Fibroblast of skin of right biceps (primary cell): ENCODE measurements at regions not wholly inside any gene's neighbourhood (a gene's known extent, or its start where the extent isn't known, plus 50 kb on each side); places are given as distances from the start of the nearest gene placed in this dataset.

ENCODE experiments used
- DNase-seq: peaks from one replicate; pipeline ENCODE4 v3.0.0-alpha.2; 2013

DNA sequence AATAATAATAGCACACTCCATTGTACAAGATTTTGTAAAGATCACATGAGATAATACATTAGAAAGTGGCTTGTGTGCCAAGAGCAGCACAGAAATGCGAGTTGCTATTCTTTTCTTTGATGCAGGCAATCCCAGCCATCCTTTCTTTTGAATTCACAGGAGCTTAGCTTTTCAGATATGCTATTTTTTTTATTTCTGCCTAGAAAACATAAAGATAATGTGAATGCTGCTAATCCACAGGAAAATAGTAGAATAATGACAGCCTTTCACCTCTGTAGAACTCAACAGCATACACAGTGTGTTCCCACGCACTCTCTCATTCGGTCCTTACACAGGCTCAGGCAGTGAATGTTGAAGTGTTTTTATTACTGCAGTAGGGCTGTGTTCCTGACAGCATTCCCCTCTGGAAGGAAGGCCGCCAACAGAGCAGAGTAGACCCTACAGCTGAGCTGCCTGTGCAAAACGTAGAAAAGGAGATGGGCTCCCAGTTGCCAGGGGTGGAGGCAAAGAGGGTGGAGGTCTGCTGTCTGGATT lies 138.8 kb upstream of the TAPT1 start:
- DNase-seq: no peak

DNA sequence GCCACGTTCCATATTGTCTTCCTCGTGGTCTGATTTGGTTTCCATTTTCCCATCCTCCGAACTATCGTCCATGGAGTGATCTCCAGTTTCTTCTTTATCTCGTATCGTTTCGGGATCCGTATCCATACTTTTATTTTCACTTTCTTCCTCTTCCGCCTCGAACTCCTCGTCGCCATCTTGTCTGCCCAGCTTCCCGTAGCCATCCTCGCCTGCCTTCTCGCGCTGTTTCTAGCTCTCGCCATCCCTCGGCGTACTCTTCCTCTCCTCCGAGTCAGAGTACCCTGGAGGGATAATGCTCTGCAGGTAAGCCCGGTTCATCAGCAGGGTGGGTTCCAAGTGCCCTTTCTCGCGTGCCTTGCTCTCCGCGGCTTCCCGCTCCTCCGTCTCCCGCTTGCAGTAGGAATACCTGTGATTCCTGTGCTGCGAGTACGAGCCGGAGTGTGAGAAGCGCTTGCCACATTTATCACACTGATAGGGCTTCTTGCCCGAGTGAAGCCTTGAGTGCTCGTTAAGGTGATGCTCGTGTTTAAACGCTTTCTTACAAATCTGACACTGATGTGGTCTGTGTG lies 134.5 kb upstream of the TAPT1 start:
- DNase-seq: no peak

DNA sequence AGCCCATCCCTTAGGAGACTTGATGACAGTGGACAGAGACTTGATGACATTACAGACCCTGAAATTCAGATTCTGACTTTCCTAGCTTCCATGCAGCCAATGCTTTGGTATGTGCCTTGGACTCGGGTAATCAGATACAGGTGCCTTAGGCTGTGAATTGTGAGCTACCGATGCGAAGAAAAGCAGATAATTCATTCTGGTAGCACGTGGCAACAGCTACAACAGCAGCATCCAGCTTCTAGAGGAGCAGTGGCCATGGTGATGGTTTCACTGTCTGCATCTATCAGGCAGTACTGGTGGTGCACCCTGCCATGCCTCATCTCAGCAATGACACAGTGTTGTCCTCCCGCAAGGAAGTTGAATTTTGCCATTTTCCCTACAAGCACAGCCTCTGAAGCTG lies 126.9 kb upstream of the TAPT1 start:
- DNase-seq: no peak

DNA sequence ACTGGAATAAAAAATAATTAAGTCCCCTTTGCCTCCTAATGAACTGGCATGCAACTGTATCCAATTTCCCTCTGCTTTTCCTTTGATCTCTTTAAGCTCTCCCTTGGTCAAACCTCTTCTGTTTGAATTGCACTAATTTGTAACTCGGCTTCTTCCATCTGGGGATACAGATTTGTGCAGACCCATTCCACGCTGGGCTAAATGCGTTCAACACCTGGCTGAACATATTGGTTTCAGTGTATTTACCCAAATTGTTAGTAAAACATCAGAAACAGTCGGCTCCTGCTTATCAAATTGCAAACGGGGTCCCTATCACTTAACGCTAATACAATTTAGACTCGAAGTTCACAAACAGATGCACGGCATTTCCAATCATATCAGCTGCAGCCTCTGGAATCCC lies 124.9 kb upstream of the TAPT1 start:
- no peak for DNase-seq

DNA sequence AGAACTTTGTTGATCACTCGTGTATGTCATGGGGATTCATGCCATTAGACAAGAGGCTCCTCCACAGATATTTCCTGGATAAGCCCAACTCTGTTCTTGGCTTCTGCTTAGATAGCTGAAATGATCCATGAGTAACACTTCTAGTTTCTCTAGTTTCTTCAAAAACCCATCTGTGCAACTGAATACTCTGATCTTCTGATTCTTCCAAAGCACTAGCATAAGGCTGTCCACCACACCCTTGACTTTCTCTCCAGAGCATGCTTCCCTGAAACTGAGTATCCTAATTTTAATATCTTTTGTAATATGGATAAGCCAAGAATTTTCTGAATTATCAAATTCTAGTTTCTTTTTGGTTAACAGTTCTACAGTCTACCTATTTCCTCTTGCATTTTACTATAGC lies 118.6 kb upstream of the TAPT1 start:
- DNase-seq: no peak

DNA sequence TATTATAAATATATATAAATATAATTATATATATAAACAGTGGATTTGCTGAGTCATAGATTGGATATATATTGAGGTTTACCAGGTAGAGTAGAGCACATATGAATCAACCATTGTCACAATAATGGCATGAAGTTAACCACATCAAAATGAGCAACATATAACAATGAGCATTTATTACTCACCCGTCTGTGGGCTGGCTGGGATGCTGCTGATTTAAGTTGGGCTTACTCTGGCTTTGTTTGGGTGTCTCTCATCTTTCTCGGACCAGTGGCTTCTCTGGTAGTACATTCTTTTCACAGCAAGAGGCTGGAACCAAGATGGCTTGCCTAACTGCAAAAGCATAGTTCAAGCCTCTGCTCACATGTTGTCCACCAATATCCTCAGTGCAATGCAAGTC lies 111.7 kb upstream of the TAPT1 start:
- DNase-seq: peak; percentile 65

DNA sequence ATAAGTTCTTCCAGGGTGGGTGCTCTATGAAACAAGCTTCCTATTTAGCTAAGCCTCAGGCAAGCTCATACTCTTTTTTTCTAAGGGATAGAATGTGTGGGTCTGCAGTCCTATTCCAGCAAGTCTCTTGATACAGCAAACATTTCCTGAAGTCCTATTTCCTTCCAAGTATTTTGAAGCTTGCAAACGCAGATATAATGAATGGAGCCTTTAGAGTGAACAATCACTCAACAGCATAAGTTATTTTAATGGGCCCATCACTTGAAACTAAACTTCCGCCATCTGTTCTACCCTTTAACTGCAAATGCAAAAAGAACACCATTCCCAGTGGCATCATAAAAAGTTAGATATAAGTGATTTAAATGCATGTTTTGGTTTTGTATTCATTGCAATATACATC lies 108.3 kb upstream of the TAPT1 start:
- no peak for DNase-seq

DNA sequence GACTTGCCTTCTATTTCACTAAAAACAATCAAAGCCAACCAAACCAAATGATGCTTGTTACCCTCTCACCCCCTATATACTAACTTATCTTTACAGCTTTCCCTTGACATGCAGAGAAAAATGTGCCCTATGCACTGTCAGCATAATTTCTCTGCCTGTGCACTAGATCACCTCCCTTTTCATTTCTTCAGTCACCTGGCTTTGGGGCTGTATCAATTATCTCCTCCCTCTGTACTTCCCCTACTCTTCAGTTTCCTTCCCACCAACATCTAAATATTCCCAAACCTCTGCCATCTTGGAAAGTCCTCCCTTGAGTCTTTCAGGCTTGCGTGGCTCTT lies 103.5 kb upstream of the TAPT1 start:
- DNase-seq: no peak

DNA sequence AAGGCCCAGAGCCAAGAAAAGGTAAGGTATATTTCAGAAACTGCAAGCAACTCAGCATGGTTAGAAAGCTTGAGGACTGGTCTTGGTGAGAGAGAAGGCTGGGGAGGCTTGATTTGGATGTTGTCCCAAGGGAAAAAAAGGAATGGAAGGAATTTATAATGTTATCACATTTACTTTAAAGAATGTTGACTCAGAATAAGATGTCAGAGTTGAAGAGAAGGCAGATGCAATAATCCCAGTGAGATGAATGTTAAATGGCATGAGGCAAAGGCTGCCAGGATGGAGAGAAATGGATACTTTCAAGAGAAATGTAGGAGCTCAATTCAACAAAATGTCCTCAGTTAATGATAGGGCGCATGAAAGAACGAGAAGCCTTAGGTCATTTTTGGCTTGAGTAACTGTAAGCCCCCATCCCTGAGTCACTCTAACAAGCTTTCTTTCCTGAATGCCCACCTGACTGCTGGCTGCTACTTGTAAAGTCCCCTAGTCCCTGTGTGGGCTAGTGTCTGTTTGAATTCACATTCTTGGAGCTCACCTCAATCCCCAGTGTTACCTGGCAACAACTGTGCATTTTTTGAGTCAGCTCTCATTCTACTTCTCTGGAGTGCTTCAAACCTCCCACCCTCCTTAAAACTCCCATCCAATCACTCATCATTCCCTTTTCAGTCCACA lies 103.0 kb upstream of the TAPT1 start:
- peak; percentile 66 for DNase-seq

DNA sequence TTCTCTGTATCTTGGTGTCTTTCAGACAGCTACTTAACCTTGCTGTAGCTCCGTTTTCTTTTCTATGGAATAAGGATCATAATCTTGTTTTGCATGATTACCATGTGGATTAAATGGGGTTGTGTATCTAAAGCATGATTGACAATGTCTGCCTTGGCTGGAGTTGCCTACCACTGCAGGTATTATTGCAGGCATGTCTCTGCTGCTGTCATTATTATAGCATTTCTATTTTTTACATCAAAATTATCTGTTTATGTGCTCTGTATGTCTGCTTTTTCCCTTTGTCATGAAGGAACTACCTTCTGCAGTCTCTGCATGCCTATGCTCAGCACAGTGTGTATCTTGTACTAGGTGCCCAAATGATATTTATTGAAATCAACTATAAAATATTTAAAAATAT lies 95.9 kb upstream of the TAPT1 start:
- no peak for DNase-seq

DNA sequence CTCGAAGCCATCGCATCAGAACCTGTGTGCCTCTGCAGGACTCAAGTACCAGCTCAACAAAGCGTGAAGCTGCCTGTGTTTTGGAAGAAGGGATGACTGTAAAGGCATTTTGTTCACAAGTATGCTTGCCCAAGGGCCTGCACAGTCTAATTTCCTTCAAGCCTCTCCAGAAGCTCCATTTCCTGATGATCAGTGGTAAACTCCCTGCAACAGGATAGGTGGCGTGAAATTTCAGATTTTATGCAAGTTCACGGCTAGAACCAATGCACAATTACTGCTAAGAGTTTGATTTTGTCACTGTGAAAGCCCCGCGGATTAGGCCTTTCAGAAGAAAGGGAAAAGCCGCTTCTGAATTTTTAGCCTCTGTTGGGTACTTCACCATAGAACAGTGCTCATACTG lies 89.2 kb upstream of the TAPT1 start:
- no peak for DNase-seq

DNA sequence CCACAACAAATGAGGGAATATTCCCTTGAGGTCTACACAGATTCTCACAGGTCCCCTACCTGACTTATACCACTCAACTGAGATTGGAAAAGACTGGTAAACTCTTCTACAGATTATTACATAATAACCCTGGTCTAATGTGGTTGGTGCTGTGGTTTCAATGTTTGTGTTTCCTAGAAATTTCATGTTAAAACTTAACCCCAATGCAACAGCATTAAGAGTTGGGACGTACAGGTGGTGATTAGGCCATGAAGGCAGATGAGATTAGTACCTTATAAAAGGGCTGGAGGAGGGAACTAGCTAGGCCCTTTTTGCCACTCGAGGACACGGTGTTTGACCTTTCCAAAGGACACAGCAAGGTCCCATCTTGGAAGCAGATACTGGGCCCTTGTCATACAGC lies 84.3 kb upstream of the TAPT1 start:
- no peak for DNase-seq

DNA sequence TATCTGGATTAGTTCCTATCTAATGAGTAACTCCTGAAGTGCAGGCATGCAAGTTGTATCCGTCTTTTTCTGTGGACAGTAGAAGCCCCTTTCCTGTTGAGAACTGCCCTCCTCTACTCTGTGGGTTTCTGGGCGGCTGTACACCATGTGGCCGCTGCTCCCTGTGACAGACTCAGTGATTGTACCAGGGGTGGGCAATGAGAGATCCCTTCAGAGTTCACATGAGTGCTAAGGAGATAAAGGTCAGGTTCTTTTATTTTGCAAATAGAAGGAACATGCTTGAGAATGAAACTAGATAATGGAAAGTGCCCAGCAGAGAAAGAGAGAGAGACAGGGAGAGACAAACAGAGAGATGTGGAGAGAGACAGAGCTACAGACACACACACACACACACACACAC lies 76.4 kb upstream of the TAPT1 start:
- DNase-seq: no peak

DNA sequence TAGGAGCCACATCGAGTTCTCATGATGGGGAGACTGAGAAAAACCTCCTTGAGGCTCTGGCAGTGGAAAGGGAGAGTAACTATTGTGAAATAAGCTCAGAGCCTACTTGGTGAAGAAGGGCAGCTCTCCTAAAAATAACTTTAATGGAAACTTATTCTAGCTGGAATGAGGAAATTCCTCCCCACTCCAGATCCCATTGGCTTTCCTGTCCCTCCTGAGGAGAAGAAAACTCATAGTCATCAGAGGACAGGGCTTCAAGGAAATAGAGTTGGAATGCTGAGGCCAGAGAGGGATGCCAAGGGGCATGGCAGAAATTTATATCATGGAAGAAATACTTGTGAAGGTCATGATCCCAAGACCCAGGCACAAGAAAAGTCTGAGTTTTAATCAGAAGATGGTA lies 70.7 kb upstream of the TAPT1 start:
- peak; percentile 5 for DNase-seq

DNA sequence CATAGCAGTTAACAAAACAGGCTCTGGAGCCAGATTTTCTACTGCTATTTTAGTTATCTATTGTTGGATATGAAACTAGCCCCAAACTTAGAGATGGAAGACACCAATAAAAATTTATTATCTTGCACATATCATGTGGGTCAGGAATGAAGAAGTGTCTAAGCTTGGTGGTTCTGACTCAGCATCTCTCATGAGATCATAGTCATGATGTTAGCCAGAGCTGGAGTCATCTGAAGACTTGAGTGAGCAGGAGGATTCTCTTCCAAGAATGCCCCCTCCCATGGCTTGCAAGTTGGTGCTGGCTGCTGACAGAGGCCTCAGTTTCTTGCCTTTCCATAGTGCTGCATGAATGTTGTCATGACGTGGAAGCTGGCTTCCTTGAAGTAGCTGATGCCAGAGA lies 68.2 kb upstream of the TAPT1 start:
- DNase-seq: peak; percentile 61

DNA sequence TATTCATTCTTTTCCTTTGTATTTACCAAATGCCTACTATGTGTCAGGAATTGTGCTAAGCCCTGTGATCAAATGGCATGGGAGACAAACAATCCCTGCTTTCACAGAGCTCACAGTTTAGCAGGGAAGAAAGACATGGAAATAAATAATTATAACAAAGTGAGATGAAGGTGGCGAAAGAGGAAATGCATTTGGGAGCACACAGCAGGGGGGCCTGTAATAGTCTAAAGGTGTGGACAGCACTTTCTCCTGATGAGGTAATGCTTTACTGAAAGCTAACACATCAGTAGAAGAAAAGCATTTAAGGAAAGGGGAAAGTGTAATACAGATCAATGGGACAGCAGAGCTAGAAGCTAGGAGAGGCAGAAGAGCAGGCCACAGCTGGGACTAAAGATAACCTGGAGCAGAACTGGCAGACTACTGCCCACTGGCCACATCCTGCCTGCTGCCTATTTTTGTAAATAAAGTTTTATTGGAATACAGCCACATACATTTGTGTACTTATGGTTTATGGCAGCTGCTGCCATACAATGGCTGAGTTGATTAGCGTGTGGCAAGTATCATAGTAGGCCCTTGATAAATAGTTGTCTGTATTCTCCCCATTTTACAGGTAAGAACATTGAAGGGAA lies 67.1 kb upstream of the TAPT1 start:
- no peak for DNase-seq

DNA sequence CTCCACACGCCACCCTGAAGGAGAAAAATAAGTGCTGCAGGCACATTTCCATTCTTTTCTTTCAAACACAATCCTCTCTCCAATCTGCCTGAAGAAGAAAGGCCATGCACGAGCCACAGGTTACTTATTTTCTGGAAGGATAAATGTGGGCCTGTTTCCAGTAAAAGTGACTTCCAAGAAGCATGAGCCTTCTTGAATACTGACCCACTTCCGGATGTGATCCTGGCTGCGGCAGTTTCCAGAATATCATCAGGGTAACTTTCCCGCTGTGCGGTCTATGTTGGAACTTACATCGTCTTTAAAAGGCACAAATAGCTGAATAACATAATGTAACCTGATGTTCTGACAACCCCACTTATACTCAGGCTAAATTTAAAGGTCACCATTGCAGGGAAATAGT lies 66.3 kb upstream of the TAPT1 start:
- no peak for DNase-seq

DNA sequence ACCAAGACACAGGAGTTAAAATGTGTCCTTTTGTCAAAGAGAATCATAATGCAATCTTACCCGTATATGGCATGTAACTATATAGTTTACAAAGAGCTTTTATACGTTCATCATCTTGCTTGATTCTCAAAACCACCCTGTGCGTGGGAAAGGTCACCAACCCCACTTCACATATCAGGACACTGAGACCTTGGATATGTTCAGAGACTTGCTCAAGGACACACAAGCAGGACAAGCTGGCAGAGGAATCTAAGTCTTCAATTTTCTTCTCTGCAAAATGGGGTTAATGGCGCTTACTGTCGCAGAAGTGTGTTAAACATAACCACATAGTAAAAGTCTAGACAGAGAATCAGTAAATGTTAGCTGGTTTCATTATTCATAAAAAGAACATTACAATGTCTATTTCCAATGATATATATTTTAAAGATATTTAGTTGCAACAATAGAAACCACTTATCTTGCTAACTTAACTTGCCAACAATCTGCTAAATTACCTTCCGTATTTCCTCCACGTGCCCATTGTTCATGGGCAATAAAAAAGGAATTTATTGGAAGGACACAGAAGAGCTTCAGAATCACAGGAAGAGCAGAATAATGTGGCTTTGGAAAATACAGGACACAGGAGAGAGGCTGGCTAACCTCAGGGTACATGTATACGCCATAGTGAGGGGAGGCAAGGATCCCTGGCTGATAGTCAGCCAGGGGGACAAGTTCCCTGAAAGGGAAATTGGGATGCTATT lies 64.6 kb upstream of the TAPT1 start:
- no peak for DNase-seq

DNA sequence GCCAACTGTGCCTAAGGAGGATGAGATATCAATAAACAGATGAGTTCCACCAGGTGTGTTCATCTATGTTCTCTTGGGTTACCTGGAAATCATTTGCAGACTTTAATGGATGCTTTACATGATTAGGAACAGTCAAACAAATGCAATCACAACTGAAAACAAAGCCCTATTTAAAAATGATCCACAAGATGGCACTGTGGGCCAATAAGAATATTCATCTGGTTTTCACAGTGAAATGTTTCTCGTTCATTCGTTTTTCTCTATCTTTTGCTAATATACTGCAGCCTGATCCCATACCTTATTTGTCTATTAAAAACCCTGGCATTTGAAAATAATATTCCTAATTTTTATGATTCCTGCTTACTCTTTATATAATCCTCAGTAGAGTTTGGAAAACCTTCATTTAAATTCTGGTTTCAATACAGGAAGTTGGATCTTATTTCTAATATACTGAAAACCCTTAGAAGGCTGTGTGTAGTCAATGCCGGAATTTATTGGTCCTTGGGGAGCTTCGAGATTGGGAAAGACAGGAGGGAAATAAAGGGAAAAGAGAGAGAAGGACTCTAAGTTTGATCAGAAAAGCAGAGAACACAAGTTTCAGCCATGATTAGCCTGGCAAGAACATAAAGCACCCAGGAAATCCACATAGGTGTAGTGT lies 63.8 kb upstream of the TAPT1 start:
- DNase-seq: peak; percentile 45

DNA sequence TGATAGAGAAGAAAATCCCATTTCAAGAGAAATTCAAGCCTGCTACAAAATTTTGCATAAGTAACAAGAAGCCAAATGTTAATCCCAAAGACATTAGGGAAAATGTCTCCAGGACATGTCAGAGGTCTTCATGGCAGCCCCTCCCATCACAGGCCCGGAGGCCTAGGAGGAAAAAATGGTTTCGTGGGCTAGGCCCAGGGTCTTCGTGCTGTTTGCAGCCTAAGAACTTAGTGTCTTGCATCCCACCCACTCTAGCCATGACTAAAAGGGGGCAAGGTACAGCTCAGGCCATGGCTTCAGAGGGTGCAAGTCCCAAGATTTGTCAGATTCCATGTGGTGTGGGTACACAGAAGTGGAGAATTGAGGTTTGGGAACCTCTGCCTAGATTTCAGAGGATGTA lies 57.8 kb upstream of the TAPT1 start:
- DNase-seq: no peak

DNA sequence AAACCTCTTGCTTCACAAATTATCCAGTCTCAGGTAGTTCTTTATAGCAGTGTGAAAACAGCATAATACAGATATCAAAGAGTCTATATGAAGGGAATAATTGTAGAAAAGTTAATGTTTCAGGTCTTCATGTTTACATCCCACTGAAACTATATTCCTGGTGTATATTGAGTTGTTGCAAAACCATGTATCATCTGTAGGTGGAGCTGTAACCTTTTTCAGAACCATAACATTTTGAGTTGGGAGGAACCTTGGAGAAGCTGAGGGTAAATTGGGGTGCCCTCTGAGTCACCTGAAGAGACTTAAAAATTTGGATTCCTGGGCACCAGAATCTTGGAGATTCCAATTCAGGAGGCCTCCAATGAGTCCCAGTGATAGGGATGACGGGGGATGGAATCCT lies 51.9 kb upstream of the TAPT1 start:
- no peak for DNase-seq
